DND-41 (cell line): ENCODE measurements at regions not wholly inside any gene's neighbourhood (a gene's known extent, or its start where the extent isn't known, plus 50 kb on each side); places are given as distances from the start of the nearest gene placed in this dataset.

Experiments used
- ATAC-seq: fragments of 200-7000 bp; cut with Tn5 transposase; 3 replicates; pipeline ENCODE4 v1.9.1; 2021; ENCODE audit warnings: low read depth; ENCODE audit not compliant: insufficient read depth
- DNase-seq: peaks from one replicate; pipeline ENCODE4 v3.0.0-alpha.2; 2020
- H2AFZ ChIP-seq: 2 replicates; pipeline ENCODE4 v1.6.0; 2012; ENCODE audit warnings: low read depth, low read length
- H3K27ac ChIP-seq: 2 replicates; pipeline ENCODE4 v1.5.1; 2012; ENCODE audit warnings: low read length, inconsistent platforms
- H3K27me3 ChIP-seq: fragments of 200-600 bp; sonication (generic); 2 replicates; pipeline ENCODE4 v1.6.0; 2012; ENCODE audit warnings: low read length, mild to moderate bottlenecking, inconsistent platforms; ENCODE audit not compliant: insufficient read depth, poor library complexity
- H3K36me3 ChIP-seq: 2 replicates; pipeline ENCODE4 v1.5.1; 2012; ENCODE audit warnings: low read length, inconsistent platforms; ENCODE audit not compliant: insufficient read depth
- H3K4me1 ChIP-seq: 2 replicates; pipeline ENCODE4 v1.5.1; 2012; ENCODE audit warnings: mild to moderate bottlenecking, low read length; ENCODE audit not compliant: insufficient read depth
- H3K4me2 ChIP-seq: 2 replicates; pipeline ENCODE4 v1.6.0; 2012; ENCODE audit warnings: mild to moderate bottlenecking, moderate library complexity, low read length, inconsistent platforms; ENCODE audit not compliant: insufficient read depth
- H3K4me3 ChIP-seq, 2 experiments: fragments of 200-600 bp in 1 of 2; shearing (Covaris generic) in 1 of 2; 2 replicates each; pipeline ENCODE4 v1.5.1; 2012 to 2016; ENCODE audit warnings: inconsistent platforms in 2 of 2, low read length in 2 of 2, mild to moderate bottlenecking in 2 of 2, low read depth in 1 of 2, moderate library complexity in 1 of 2
- H3K79me2 ChIP-seq: 2 replicates; pipeline ENCODE4 v1.6.0; 2012; ENCODE audit warnings: low read length, inconsistent platforms; ENCODE audit not compliant: insufficient read depth
- H3K9ac ChIP-seq: 2 replicates; pipeline ENCODE4 v1.6.0; 2012; ENCODE audit warnings: low read depth, mild to moderate bottlenecking, inconsistent platforms, low read length, moderate library complexity
- H3K9me3 ChIP-seq: 2 replicates; pipeline ENCODE4 v1.5.1; 2012; ENCODE audit warnings: low read length, moderate library complexity, mild to moderate bottlenecking, inconsistent platforms; ENCODE audit not compliant: insufficient read depth, severe bottlenecking
- H4K20me1 ChIP-seq: 2 replicates; pipeline ENCODE4 v1.6.0; 2012; ENCODE audit warnings: low read length; ENCODE audit not compliant: insufficient read depth
- EZH2 ChIP-seq: IDR thresholded peaks from 3 replicates; pipeline ENCODE4 v1.6.1; 2012; ENCODE audit warnings: borderline replicate concordance, low read depth, mild to moderate bottlenecking, moderate library complexity, low read length, inconsistent platforms; ENCODE audit not compliant: severe bottlenecking
- TF ChIP-seq, protein P1 (sequence below): IDR thresholded peaks from 2 replicates; pipeline ENCODE4 v1.5.1; 2012; ENCODE audit warnings: borderline replicate concordance, low read length, moderate library complexity, mild to moderate bottlenecking; ENCODE audit not compliant: poor library complexity, severe bottlenecking; ENCODE audit errors: extremely low read depth

GRCh38 chrX:109859651-109860050 lies 126.6 kb upstream of the ACSL4 start:
- Histone ChIP-seq H2AFZ (no peak overlapping the region), H3K4me1 (no peaks in the 10 kb centered on the region), H4K20me1 (no peaks in the 10 kb centered on the region), H3K27ac (no peak overlapping the region), H3K9me3 (no peaks in the 10 kb centered on the region), H3K27me3 (no peaks in the 10 kb centered on the region), H3K9ac (no peak overlapping the region), H3K4me2 (no peak overlapping the region), H3K36me3 (no peaks in the 10 kb centered on the region), H3K79me2 (no peaks in the 10 kb centered on the region), H3K4me3 (no peak overlapping the region)
- no peak for TF ChIP-seq EZH2
- TF ChIP-seq, protein P1, sequence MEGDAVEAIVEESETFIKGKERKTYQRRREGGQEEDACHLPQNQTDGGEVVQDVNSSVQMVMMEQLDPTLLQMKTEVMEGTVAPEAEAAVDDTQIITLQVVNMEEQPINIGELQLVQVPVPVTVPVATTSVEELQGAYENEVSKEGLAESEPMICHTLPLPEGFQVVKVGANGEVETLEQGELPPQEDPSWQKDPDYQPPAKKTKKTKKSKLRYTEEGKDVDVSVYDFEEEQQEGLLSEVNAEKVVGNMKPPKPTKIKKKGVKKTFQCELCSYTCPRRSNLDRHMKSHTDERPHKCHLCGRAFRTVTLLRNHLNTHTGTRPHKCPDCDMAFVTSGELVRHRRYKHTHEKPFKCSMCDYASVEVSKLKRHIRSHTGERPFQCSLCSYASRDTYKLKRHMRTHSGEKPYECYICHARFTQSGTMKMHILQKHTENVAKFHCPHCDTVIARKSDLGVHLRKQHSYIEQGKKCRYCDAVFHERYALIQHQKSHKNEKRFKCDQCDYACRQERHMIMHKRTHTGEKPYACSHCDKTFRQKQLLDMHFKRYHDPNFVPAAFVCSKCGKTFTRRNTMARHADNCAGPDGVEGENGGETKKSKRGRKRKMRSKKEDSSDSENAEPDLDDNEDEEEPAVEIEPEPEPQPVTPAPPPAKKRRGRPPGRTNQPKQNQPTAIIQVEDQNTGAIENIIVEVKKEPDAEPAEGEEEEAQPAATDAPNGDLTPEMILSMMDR = no peak
- DNase-seq = no peak
- no peak for ATAC-seq

GRCh38 chrX:109862433-109862832 lies 129.4 kb upstream of the ACSL4 start:
- TF ChIP-seq EZH2 = no peak
- TF ChIP-seq, protein P1 = no peak
- no peak for ATAC-seq
- Histone ChIP-seq H2AFZ (no peak overlapping the region), H3K4me3 (no peak overlapping the region), H3K27ac (no peak overlapping the region), H3K9ac (no peak overlapping the region), H3K4me2 (no peak overlapping the region), H3K4me1 (no peaks in the 10 kb centered on the region), H3K79me2 (no peaks in the 10 kb centered on the region), H3K36me3 (no peaks in the 10 kb centered on the region), H3K27me3 (no peaks in the 10 kb centered on the region), H4K20me1 (no peaks in the 10 kb centered on the region), H3K9me3 (no peaks in the 10 kb centered on the region)
- DNase-seq = no peak

DNA sequence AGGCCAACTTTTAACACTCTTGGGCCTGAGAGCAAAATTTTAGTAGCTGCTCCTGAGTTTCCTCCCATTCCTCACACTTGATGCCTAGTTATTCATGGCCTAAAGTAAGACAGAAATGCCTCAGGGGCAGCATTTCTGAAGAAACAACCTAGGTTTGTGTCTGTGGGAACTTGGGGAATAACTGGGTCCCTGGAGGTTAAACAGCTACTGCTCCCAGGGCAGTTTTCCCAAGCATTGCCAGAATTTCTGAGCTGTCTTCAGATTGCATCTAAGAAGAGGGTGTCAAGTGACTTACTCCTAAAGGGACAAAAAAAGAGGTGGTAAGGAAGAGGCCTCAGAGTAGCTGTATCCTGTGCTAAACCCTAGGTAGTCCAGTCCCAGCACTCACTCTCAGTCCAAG lies 130.8 kb upstream of the ACSL4 start:
- Histone ChIP-seq H3K9me3 (no peaks in the 10 kb centered on the region), H3K4me1 (no peaks in the 10 kb centered on the region), H4K20me1 (no peaks in the 10 kb centered on the region), H3K27me3 (no peaks in the 10 kb centered on the region), H3K79me2 (no peaks in the 10 kb centered on the region), H3K36me3 (no peaks in the 10 kb centered on the region), H3K9ac (no peak overlapping the region), H3K4me3 (no peak overlapping the region), H3K4me2 (no peak overlapping the region), H2AFZ (no peak overlapping the region), H3K27ac (no peak overlapping the region)
- ATAC-seq (no peak), DNase-seq (no peak)
- TF ChIP-seq, protein P1 = no peak
- TF ChIP-seq EZH2 = no peak

GRCh38 chrX:109871121-109871888 lies 131.6 kb upstream of the TMEM164 start:
- no peak for DNase-seq
- Histone ChIP-seq H3K79me2 (no peaks in the 10 kb centered on the region), H3K4me2 (no peak overlapping the region), H2AFZ (no peak overlapping the region), H3K9ac (no peak overlapping the region), H3K27ac (no peak overlapping the region), H3K9me3 (no peaks in the 10 kb centered on the region), H3K4me3 (no peak overlapping the region), H4K20me1 (no peaks in the 10 kb centered on the region), H3K36me3 (no peaks in the 10 kb centered on the region), H3K27me3 (no peaks in the 10 kb centered on the region), H3K4me1 (no peaks in the 10 kb centered on the region)
- ATAC-seq = no peak
- TF ChIP-seq, protein P1 = no peak
- no peak for TF ChIP-seq EZH2
